Hematopoietic multipotent progenitor cell treated with erythropoietin and hydrocortisone succinate and interleukin-3 and kit ligand, for 6 days (in vitro differentiated cells): ENCODE measurements at regions not wholly inside any gene's neighbourhood (a gene's known extent, or its start where the extent isn't known, plus 50 kb on each side); places are given as distances from the start of the nearest gene placed in this dataset.
"Not testable (repeated sequence)": the region's sequence is repeated elsewhere in the genome, so short reads cannot be mapped to it uniquely, and the experiment has no call there.

Experiments
- DNase-seq: peaks from one replicate; pipeline ENCODE4 v3.0.0-alpha.2; 2015

- DNase-seq: no peak
Measured at GRCh38 chr16:60087530-60087929, 1353.4 kb upstream of the GOT2 start.

- not testable (repeated sequence) for DNase-seq
Measured at GRCh38 chr16:60078819-60079218, 1344.7 kb upstream of the GOT2 start.

GRCh38 chr16:60077861-60078260 lies 1343.7 kb upstream of the GOT2 start:
- no peak for DNase-seq

- DNase-seq: no peak
Measured at GRCh38 chr16:60074378-60074777, 1340.3 kb upstream of the GOT2 start.

- DNase-seq: no peak
Measured at GRCh38 chr16:60073376-60073775, 1339.3 kb upstream of the GOT2 start.

GRCh38 chr16:60064026-60064425 lies 1329.9 kb upstream of the GOT2 start:
- no peak for DNase-seq

GRCh38 chr16:60061396-60061795 lies 1327.3 kb upstream of the GOT2 start:
- no peak for DNase-seq

- peak; percentile 2 for DNase-seq
Measured at GRCh38 chr16:60060731-60061130, 1326.6 kb upstream of the GOT2 start.

GRCh38 chr16:60059141-60059540 lies 1325.0 kb upstream of the GOT2 start:
- DNase-seq: no peak

- DNase-seq: no peak
Measured at GRCh38 chr16:60041671-60042070, 1307.6 kb upstream of the GOT2 start.

- no peak for DNase-seq
Measured at GRCh38 chr16:60031740-60032139, 1297.6 kb upstream of the GOT2 start.

GRCh38 chr16:60027351-60027750 lies 1293.2 kb upstream of the GOT2 start:
- DNase-seq: no peak

GRCh38 chr16:60013076-60013475 lies 1279.0 kb upstream of the GOT2 start:
- no peak for DNase-seq

- no peak for DNase-seq
Measured at GRCh38 chr16:60001523-60001922, 1267.4 kb upstream of the GOT2 start.

- DNase-seq: no peak
Measured at GRCh38 chr16:59997706-59998105, 1263.6 kb upstream of the GOT2 start.

GRCh38 chr16:59993101-59993500 lies 1259.0 kb upstream of the GOT2 start:
- DNase-seq: no peak

GRCh38 chr16:59991171-59991570 lies 1257.1 kb upstream of the GOT2 start:
- DNase-seq: no peak

GRCh38 chr16:59988591-59988990 lies 1254.5 kb upstream of the GOT2 start:
- DNase-seq: no peak

GRCh38 chr16:59975953-59976352 lies 1241.8 kb upstream of the GOT2 start:
- DNase-seq: no peak

- DNase-seq: no peak
Measured at GRCh38 chr16:59973966-59974365, 1239.8 kb upstream of the GOT2 start.

- no peak for DNase-seq
Measured at GRCh38 chr16:59971264-59971663, 1237.1 kb upstream of the GOT2 start.

GRCh38 chr16:59964232-59964924 lies 1230.3 kb upstream of the GOT2 start:
- no peak for DNase-seq

GRCh38 chr16:59959311-59959710 lies 1225.2 kb upstream of the GOT2 start:
- no peak for DNase-seq

- DNase-seq: no peak
Measured at GRCh38 chr16:59950431-59950830, 1216.3 kb upstream of the GOT2 start.

- DNase-seq: not testable (repeated sequence)
Measured at GRCh38 chr16:59944041-59944440, 1209.9 kb upstream of the GOT2 start.
